HCEC 1CT (cell line): ENCODE measurements at regions not wholly inside any gene's neighbourhood (a gene's known extent, or its start where the extent isn't known, plus 50 kb on each side); places are given as distances from the start of the nearest gene placed in this dataset.
"Not testable (repeated sequence)": the region's sequence is repeated elsewhere in the genome, so short reads cannot be mapped to it uniquely, and the experiment has no call there.

Experiments used
- DNase-seq: peaks from one replicate; pipeline ENCODE4 v3.0.0-alpha.2; 2017

DNA sequence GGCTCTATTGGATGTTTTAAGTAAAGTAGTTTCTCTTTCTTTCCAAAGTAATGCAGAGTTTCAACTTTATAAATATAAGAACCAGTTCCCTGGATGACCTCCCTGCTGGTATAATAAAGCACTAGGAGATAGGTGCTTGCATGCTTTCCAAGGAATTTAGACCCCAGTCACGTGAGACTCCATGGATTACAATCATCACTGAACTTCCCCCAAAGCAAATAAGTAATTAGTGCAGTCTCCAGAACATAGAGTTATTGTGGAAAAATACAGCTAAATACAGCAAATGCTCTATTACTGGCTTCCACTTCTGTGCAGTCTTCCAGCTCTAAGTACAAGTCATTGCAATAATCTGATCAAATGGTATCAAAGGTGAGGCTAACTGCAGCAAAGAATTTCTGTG lies 220.2 kb upstream of the STEAP1 start:
- no peak for DNase-seq

DNA sequence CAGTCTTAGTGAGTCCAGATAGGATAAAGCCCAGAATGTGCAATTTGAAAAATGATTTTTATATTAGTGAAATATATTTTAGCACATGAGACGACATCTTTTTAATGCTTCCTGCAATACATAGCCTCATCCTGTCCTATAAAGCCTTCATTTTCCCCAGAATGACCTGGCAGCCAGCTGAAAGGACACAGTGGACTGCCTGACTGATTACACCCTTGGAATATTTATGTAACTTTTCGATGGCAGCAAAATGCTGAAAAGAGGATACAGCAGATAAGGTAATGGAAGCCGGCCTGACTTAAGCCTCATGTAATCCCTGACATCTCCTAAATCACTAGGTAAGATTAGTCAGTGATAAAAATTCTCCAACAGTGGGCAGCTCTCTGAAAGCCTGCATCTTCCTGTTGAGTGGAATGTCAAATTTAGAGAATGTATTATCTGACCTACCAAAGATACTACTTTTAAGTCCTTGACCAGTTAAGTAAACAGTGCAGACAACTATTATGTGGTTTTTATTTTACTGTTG lies 210.7 kb upstream of the STEAP1 start:
- DNase-seq, result no peak

DNA sequence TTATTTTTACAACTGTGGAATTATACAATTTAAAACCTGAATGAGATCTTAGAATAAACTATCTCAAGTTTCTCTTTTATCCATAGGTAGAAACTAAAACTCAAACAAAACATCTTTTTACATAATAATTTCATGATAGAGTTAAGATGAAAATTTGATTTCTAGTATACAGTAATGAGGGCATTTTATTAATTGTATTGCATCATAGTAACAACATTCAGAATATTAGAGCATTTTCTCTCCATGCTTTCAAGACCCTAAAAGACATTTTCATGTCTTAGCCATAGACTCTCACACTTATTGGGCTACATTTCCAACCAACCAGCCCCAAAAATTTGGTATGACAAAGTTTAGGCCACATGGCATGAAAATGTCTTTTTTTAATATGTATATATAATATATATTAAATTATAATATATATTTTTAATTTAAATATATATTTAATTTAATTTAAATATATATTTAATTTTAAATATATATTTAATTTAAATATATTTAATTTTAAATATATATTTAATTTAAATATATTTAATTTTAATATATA lies 195.7 kb upstream of the STEAP1 start:
- no peak for DNase-seq

DNA sequence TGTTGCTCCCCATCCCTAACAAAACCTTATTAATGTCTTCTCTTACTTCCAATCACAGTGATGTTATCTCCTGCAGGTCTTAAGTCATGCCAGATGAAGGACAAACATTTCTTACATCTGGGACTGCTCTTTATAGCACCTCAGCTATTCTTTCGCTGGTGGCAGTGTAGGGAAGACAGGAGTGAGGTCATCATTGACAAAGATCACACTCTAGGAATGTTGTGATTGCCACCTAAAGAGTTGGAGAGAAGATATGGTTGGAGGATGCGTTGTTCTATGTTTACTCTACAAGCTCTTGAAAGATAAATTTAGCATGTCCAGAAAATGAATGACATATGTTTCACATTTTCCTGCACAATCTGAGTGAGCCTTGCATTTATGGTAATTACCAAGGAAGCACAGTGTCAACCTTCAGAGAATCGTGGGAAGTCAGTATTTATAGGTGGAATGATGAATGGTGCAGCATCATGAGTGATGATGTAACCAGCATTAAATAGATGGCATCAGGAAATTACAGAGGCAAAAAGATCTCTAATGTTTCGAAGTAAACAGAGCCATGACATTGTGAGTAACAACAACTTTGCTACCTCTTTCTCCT lies 188.1 kb upstream of the STEAP1 start:
- DNase-seq, result no peak

DNA sequence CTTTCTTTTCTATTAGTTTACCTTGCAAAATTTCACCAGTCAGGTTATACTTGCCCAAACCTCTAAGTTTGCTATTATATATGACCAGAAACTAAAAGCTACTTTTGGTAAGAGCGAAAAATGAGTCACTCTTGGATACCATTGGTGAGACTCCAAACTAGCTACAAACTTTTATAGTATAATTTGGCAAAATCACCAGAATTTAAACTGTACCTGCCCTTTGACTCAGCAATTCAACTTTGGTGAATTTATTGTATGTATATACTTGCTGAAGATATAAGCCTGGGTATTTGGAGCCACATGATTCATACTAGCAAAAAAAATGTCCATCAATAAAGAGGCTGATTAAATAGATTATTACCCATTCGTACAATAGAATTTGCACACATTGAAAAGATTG lies 178.7 kb upstream of the STEAP1 start:
- no peak for DNase-seq

DNA sequence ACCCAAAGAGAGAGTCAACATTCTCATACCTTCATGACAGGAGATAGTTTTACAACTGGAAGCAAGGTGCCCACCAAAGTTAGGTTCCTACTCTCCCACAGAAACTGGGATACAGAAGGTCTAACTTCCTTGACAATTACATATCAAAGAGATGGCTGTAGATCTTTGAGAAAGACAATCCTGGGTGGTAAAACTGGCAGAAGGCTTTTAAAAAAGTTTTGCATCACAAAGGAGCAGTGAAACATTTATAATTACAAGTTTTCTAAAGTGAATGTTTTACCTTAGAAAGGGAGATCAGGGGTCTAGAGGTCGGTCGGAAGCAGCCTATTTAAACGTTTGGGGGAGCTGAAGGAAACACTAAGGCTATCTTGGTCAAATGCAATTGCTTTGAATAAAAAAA lies 166.6 kb upstream of the STEAP1 start:
- DNase-seq, result no peak

DNA sequence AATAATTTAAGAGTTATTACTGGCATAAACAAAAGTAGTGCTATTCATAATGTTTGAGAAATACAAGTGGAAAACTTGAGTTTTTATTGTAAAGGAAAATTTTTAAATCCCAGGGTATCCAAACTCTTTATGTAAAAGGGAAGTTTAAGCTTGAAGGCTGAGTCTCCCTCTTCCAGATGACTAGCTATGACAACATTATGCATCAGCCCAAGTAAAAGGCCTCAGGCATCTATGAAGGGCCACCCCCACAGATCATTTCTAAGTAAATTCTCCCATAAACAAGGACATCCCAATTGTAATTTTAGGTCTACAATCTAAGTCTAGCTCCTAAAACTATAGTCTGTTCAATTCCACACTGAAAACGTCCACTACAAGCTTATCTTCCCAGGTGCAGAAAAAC lies 166.2 kb upstream of the STEAP1 start:
- DNase-seq, result no peak

DNA sequence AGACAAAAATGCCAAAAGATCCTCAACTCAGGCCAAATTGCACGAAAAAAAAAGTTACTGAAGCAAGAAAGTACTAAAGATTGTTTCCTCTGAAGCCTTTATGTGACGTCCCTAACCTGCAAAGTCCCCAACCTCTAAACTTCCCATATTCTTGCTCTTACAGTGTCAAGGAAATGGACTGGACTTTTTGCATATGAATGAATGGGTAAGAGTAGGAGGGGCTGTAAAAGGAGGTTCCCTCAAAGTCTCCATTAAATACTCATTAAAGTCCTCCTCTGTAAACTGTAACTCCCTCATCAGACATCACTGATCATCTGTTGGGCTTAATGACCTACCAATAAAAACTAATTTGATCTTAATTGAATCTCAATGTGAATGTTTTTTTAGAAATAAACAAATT lies 164.8 kb upstream of the STEAP1 start:
- DNase-seq, result no peak

DNA sequence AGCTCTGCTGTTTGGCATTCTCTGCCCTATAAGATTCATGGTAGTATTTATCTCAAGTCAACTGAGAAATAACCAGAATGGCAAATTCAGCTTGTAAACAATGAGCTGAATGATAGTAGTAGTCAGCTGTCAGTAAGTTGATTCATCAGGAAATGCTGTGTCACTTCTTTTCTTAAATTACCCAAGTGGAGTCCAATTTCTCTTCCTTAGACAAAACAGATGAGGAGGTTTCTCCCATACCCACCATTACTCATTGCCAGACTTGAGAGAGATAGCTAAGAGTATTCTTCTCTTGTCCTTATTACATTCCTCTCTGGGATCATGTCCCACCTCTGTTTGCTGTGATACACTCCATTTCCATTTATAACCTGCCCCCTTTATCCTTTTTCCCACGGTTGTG lies 159.8 kb upstream of the STEAP1 start:
- DNase-seq, result no peak

DNA sequence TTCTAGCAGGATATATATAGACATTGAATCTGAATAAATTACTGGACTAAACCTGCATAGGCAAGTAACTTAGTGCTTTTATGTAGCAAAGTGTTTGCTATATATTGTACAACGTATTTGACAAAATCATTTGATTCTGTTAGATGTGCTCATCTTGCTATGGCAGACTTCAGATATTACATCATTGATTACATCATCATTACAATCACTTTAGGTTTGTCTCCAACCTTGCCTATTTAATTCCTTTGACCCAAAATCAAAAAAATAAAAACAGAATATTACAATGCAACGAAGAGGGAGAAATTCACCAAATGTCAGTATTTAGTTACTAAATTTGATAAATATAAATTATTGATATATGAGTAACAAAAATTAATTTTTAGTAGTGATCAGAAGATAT lies 155.7 kb upstream of the STEAP1 start:
- no peak for DNase-seq

DNA sequence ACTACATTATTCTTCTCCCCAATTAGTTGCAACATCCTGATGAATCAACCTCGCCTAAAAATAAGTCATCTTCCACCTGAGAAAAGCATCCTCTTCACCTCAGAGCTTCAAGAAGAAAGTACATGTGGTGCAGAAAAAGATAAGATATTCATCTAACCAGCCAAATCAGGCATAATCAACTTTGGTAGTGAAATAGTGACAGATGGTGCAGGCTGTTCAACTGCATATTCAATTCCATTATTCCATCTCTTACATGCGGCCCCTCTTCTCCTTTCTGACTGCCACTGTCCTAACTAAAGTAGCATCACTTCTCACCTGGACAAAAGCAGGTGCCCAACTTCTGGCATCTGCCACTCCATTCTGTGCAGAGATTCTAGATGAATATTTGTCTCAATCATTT lies 148.4 kb upstream of the STEAP1 start:
- no peak for DNase-seq

DNA sequence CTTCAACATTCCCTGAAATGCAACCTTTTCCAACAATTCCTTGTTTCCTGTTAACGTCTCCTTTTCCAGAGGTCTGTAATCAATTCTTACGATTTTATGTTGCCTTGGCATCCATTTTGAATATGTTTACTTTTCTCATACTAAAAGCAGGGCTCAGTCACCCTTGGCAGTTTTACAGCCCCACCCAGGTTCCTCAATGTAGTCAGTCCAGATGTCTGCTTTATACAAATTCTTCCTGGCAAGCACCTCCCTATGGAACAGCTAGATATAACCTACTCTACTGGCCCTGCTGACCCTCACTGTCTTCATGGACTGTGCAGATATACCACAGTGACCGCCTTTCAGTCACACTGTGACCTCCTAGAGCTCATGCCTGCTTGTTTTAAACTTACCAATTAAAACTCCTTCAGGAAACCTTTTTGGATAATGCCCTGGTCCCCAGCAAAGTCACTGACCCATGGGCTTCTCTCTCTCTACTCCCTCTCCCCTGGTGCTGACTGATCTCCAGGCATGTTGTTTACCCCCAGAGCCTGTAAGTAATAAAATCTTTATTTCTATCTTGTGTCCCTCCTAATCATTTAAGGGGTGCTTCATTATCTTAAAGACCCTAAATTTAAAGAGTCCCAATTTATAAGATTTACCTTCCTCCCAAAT lies 147.1 kb upstream of the STEAP1 start:
- DNase-seq, result no peak

DNA sequence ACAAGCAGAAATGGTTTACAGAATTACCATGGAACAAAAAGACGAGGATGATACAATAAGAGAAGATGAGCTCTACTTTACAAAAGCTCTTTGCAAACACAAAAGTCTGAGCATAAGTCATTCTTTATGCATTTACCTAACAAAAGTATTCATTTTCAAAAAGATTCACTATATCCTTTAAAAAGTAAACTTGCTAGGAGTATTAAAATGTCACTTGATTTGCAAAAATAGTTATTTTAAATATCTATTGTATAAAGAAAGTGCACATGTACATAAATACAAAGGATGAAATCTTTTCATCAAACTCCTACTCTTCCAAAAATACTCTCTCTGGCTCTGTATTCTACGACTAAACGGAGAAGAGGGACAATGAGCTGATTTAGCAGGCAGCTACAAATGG lies 146.4 kb upstream of the STEAP1 start:
- DNase-seq, result no peak

DNA sequence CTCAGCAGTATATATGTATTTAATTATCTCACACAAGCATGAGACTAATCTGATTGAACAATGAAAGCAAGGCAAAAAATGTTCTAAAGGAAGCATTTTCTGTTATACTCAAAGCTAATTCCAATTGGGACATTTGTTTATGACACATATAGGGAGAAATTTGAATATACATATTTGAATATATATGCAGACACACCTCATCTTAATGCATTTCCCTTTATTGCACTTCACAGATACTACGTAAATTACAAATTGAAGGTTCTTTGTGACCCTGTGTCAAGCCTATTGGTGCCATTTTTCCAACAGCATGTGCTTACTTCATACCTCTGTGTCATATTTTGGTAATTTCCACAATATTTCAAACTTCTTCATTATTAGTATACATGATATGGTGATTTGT lies 132.1 kb upstream of the STEAP1 start:
- no peak for DNase-seq

DNA sequence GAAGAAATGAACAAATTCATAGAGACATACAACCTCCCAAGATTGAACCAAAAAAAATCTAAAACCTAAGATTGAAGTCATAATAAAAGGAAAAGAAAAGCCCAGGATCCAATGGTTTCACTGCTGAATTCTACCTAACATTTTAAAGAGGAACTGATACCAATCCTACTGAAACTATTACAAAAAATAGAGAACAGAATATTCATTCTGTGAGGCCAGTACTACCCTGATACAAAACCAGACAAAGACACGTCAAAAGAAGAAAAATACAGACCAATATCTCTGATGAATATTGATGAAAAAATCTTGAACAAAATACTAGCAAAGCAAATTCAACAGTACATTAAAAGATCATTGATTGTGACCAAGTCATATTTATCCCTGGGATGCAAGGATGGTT lies 128.5 kb upstream of the STEAP1 start:
- no peak for DNase-seq

DNA sequence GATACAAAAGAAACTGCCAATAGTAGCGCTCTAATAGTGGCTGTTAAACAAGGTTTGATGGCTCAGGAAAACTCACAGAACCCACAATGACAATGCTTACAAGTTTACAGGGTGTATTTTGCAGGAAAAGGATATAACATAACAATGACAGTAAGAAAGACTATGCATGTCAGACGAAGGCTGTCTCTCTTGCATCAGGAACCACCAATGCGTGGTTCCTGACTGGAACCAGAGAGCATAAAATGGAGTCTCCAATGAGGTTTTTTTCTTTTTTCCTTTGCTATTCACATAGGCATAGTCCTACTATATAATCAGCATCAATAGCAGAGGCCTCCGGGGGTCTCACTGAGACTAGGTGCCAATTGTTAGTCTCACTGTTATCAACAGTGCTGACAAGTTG lies 120.4 kb upstream of the STEAP1 start:
- DNase-seq, result no peak

DNA sequence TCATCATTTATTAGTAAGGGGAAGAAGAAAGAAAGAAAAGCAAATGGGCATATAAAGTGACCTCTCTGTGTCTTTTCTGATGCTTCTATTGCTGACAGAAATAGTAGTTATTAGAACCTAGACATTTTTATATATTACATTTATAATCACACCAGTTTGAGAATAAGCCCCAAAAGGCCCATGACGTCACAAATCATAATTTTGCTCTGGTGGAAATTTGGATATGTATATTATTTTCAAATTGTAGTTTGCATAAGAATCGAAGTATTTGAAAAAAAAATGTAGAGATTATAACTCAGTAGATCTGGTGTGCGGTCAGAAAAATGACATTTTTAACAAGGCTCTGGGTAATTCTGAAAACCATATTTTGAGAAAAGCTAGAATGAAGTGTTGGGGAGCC lies 101.2 kb upstream of the STEAP1 start:
- no peak for DNase-seq

DNA sequence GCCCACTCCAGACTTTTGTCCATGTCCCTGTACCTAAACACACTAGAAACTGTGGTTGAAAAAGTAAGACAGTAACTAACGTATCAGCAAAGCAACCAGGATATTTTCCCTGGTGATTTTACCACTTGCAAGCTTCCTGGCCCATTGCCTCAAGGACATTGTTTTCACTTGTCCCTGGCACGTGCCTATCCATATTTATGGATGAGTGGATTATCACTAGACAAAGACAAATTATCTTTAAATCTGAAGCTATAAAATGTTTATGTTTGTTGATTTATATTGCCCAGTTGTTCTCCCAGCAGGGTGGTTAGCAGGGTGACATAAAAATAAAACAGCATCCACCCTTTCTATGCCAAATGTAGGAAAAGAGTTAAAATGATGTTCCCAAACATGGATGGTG lies 93.2 kb upstream of the STEAP1 start:
- DNase-seq, result no peak

DNA sequence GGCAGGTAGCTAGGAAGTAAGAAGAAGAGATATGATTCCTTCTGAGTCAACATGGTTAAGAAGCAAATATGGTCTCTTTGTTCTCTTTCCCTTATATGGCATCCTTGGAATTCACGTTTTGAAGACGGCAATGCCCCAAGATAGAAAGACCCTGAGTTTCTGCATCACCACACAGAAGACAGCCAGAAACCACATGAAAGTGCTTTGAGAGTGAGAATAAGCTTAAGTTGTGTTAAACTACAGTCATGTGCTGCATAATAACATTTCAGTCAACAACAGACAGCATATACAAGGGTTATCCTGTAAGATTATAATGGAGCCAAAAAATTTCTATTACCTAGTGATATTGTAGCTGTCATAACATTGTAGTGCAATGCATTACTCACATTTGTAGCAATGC lies 89.9 kb upstream of the STEAP1 start:
- DNase-seq, result no peak

DNA sequence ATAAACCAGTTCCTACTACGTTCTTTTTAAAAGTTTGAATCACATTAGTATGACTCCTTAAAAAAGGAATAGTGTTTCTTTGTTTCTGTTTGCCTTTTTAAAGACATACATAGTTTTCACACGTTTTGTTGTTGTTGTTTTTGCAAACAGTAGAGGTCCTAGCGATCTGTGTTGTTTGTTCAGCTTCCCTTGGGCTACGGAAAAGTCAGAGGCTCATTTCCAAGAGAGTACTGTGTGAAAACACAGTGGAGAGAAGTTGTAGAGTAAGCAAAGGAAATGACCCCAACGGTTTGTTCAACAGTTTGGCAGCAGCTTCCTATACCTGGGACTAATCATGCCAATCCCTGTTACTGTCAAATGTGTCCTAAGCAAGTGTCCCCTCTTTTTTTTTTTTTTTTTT lies 87.1 kb upstream of the STEAP1 start:
- no peak for DNase-seq

DNA sequence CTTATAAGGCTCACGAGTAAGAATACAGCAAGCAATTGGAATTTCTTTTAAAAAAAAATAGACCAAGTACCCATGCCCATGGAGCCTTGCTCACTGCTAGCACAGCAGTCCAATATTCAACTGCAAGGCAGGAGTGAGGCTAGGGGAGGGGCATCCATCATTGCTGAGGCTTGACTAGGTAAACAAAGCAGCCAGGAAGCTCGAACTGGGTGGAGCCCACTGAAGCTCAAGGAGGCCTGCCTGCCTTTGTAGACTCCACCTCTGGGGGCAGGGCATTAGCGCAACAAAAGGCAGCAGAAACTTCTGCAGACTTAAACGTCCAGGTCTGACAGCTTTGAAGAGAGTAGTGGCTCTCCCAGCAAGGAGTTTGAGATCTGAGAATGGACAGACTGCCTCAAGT lies 84.0 kb upstream of the STEAP1 start:
- not testable (repeated sequence) for DNase-seq

DNA sequence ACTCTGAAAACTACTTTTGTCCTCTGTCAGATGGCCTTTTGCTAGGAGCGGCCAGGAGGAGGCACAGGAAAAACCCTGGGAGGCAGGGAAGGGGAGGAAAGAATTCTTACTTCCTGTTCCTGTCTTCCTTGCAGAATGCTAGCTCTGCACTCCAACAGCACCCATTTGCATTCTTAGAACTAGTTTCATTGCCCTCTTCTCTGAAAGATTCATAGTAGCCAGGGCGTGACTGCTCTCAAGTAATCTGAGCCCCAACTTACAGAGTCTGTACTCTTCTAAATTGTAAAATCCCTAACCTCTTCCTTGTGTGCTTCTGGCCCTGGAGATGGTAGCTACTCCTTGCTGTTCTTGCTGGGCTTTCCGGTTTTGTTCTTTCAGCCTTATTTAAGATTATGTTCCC lies 75.3 kb upstream of the STEAP1 start:
- no peak for DNase-seq

DNA sequence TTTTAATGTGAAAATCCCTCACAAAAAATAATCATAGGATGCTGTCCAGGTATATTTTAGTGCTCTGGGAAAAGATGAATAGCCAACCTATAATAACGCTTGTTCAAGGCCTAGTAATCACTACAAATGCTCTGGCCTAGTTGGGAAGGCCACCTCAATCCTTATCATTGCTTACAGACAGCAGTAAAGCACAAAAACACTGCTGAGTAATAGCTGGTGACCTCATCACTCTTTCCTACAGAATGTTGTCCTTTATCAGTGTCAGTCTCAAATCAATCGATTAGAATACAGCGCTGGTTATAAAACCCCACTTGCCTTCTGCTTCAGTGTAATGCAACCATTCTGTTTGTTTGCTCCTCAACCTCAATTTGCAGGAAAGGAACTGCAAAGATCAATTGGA lies 72.6 kb upstream of the STEAP1 start:
- DNase-seq, result no peak

DNA sequence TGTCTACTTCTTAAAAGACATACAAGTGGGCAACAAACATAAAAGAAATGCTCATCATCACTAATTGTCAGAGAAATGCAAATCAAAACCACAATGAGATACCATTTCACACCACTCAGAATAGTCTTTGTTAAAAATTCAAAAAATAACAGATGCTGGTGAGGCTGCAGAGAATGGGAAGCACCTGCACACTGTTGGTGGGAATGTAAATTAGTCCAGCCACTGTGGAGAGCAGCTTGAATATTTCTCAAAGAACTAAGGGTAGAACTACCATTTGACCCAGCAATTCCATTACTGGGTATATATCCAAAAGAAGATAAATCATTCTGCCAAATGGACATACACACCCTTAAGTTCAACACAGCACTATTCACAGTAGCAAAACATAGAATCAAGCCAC lies 61.8 kb upstream of the STEAP1 start:
- no peak for DNase-seq

DNA sequence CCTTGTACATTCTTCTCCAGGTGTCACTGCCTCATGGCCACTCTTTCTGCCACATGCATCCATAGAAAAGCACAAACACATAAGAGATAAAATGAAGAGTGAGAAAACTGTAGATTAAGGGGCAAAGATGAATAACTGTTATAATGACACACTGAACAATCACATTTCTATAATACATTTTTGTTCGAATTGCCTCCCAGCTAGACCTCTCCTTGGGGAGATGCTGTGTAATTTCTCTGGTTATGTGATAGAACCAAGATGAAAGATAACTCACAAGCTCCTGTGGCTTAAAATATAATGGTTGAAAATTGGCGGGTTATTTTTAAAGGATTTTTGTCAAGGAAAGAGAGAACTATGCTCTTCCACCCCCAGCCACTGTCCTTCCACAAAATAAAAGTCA lies 60.2 kb upstream of the STEAP1 start:
- no peak for DNase-seq
